Stimulated activated CD8-positive, alpha-beta memory T cell treated with anti-CD3 and anti-CD28 coated beads, Interleukin-12 subunit alpha, Interleukin-12 subunit beta, amount 100 ng/mL, for 24 hours (primary cell): ENCODE measurements at regions not wholly inside any gene's neighbourhood (a gene's known extent, or its start where the extent isn't known, plus 50 kb on each side); places are given as distances from the start of the nearest gene placed in this dataset.
"Not testable (repeated sequence)": the region's sequence is repeated elsewhere in the genome, so short reads cannot be mapped to it uniquely, and the experiment has no call there.

ENCODE experiments used
- DNase-seq: peaks from one replicate; pipeline ENCODE4 v3.0.0-alpha.2; 2020; ENCODE audit errors: extremely low read depth

DNA sequence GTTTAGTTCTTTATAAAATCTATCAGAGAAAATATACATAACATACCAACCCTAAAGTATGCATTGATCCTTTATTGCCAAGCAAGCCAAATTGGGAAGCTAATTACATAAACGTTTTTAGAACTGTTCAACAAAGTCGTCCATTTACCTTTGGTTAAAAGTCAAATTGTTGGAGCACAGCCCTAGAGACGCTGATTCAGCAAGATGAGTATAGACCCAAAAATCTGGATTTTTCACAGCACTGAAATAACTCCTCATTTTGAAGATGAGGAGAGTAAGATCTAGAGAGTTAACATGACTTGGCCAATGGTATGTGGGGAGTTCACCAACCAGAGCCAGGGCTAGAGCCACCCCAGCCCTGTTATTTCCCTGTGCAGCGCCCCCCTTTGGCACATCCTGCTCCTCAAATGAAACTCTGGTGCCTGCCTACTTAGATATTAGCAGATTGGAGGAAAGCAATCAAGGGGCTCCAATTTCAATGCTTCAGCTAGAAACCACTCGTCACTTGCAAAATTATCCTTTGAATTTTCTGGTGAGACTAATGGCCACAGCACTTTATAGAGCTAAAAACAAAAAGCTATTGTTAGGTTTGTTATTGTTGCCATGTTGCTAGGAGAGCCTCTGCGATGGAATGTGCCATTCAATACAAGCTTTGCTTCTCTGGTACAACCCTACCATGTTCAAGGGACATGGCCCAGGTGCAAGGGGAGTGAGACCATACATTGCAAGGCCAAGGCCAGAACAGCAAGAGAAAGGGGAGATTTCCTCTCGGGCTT lies 132.6 kb upstream of the ZEB1 start:
- no peak for DNase-seq

DNA sequence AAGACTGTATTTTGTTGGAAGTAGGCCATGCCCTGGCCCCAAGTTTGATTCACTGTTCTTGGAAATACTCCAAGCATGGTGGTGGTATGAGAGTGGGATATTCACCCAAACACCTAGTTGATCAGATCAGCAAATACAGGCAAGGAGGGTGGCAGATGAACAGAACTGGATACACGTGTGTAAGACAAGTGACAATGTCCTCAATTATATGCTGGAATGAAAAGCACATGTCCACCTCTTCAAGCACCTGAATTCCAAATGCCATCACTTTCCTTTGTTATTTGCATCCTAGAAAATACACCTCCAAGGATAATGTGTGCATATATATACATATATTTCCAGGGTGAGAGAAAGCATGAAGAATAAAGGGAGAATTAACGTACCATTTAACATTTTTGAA lies 131.8 kb upstream of the ZEB1 start:
- no peak for DNase-seq

DNA sequence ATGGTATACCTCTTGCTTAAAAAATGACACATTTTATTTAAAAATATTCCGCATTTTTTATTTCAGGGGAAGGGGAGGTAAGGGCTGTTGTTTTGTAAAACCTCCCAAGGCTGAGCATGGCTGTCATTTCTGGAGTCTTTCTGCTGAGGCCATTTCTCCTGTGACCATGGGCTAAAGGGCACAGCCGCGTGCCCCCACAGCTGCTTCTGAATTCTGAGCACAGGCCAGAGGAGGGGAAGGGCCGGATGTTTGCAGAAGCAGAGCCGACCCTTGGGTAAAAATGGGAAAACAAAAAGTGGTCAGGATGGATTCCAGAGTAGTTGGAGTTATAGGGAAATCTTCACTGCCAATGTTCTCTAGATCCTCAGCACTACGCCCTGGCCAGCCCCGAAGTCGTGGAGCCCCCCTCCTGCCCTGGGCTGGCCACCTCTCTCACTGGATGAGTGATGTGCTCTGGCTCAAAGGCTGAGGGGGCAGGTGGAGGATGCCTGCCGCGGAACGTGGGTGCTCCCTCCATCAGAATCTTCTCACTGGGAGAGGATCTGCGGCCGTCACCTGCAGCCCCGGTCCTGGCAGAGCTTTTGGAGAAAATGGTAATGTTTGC lies 131.3 kb upstream of the ZEB1 start:
- no peak for DNase-seq

DNA sequence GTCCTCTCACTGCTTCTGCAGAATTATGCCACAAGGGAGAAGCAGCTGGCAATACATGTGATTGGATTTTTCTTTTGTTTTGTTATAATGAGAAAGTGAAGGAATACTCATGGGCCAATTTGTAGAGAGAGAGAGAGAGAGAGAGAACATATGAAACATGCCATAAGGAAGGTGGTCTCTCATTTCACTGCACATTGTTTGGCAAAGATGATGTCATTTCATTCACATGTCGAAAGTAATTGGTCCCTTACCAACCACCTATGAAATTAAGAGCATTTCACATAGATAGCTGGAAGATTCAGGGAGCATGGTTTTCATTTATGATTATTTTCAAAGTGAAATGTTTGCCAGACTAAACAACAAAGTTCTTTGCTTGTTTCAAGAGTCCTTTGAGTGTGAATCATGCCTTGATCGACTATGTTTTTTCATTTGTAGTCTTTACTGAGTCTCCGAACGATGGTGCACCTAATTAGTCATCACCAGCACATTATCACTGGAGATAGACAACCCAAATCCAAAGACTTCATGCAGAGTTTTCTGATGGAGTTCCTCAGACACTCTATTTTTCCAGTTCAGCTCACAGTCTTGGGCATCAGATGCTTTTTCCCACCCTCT lies 130.1 kb upstream of the ZEB1 start:
- DNase-seq = no peak

DNA sequence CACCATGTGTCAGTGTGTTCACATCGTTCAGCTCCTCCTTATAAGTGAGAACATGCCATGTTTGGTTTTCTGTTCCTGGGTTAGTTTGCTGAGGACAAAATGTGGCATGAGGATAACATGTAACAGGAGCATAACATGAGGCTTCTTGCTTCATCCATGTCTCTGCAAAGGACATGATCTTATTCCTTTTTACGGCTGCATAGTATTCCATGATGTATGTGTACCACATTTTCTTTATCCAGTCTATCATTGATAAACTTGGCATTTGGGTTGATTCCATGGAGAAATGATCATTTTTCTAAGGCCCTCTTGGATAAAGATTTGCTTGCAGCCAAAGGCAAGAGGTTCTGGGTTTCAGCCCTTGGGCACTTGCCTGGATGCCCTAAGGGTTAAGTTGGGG lies 128.5 kb upstream of the ZEB1 start:
- DNase-seq = no peak

DNA sequence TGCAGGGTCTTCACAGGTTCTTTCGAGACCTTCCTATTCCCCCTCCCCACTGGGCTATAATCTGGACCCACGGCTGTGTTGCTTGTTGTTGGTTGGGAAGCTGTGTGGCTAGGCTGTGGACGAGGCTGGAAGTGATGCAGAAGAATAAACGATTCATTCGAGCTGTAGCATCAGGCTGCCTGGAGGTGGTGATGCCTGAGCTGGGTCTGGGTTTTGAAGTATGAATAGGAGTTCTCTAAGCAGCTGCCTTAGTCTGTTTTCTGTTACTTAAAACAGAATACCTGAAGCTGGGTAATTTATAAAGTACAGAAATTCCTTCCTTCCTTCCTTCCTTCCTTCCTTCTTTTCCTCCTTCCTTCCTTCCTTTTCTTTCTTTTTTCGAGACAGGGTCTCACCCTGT lies 126.5 kb upstream of the ZEB1 start:
- no peak for DNase-seq

DNA sequence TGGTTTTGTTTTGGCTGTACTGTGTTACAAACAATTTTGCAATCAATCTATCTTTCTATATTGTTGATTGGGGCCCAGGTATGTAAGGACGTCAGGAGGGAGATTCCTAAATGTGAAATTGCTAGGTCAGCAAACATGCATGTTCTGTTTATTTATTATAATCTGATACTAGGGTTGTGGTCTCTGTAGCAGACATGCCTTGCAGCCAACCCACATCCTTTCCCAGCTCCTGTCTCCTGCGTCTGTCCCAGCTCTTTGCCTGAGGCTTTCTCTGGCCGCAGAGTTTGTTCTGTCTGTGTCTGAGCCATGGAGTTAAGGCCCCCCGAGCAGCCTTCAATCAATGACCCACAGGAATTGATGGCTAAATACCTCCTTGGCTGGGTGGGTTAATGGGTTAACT lies 124.0 kb upstream of the ZEB1 start:
- no peak for DNase-seq

DNA sequence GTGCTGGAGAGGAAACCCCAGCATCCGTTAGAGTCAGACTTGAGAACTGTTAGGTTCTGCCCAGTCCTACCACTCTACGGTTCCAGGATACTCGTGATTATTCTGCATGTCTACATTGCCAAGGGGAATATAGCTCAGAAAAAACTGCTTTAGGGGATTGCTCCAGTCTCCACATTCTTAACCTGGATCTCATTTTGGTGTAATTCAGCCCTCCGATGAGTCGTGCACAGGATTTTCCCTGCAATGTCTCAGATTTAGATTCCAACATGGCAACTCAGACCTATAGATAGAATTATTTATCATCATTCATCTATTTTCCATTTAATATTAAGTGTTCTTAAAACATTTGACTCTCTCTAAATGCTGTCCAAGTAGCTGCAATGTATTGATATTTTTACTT lies 121.1 kb upstream of the ZEB1 start:
- no peak for DNase-seq

DNA sequence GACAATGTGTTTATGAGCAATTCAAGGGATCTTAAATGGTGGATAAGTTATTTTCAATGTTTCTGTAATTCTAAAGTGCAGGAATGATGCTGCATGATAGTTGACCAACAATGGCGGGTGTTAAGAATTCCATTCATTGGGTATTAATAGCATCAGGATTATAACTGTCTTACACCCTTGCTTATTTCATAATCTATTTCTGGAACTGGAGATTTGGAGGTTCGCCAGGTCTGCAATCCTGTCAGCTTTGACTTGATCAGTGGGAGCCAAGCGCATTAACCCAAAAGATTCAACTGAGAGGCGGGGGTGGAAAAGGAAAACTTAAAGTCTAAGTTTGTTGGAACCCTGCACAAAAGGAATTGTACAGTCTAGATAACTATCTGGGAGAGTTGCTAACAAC lies 114.9 kb upstream of the ZEB1 start:
- DNase-seq = no peak

DNA sequence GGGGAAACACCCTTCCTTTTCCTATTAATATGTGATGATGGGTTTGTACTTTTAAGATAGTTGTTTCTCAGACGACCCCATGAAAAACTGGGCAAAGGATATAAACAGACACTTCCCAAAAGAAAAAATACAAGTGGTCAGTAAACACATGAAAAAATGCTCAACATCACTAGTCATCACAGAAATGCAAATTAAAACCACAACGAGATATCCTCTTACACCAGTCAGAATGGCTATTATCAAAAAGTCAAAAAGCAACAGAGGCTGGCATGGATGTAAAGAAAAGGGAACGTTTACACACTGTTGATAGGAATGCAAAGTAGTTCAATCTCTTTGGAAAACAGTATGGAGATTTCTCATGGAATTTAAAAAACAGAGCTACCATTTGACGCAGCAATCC lies 111.4 kb upstream of the ZEB1 start:
- no peak for DNase-seq

DNA sequence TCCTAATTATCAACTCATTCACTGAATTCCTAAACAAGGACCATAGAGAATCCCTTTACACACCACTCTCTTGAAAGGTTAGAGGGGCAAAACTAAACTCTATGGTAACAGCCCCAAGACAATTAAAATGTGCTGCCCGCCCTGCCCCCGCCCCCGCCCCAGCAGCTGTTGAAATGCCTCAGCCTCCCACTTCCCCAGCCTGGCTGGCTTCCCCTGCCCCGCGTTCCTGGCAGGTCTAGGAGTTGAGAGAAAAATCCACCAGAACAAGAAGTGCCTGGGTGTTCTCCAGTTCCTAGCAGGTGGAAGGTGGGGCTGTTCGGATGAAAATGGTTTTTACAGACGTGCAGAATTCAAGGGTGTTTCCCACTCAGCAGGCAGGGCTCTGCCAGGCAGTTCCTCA lies 109.5 kb upstream of the ZEB1 start:
- DNase-seq = no peak

DNA sequence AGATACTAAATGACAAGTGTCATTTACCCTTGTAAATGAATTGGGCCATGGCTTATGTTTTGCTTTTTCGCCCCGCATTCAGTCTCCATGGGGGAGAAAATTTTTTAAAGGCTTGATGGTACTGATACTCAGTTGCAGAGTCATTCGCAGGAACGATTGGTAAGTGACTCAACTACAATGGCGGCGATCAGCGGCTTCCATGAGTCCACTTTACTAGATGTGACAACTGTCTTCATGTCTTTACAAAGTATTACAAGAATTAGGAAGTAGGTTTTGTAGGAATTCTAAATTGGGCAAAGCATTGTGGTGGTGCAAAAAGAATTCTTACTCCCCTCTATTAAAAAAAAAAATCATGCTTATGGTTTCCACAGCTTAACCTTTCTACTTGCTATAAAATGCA lies 108.8 kb upstream of the ZEB1 start:
- no peak for DNase-seq

DNA sequence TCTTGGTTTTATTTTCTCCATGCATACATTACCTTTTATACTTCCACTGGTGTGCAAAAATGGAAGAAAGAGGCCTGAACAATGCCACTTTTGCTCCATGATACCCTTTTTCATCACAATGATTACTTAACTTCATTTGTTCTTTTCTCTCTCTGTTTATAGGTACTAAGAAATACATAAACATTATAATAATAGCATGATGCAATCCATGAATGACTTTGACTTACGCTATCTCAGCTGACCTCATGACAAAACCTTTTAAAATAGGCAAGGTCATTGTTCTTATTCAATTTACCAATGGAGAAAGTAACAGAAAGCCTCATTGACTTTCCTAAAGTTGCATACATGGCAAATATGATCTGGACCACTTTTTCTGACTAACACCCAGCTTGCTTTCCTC lies 105.1 kb upstream of the ZEB1 start:
- no peak for DNase-seq

DNA sequence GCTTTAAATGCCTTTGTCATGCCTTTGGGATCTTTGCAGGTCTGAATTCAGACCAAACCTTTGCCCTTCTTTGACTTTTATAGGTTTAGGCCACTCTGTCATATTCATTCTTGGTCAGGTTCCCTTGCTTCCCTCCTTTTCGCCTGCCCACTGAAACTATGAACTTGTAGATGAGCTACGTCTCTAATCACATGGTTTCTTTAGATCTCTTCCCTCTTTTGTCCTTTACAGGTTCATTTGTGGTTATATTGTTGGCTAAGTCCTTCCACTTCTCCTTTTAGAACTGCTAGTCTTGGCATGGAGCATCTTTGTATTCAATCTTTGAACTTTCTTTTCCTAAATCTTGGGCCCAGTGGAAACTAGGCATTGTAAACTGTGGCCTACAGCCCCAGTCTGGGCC lies 104.0 kb upstream of the ZEB1 start:
- no peak for DNase-seq

DNA sequence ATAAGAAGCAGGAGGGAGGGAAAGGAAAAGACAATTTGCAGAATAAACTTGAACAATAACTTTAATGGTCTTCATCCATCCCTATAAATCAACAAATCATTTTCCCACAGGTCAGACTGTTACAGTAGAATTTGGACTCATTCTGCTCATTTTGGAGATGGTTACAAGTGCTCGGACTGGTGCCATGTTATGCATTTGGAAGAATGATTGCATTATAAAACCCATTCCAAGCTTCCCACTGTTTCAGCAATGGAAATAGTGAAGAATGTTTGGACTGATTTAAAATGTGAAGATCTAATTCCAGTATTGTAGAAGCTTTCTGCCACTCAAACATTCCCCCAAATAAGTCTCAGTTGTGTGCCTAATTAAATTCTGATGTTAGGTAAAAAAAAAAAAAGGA lies 99.7 kb upstream of the ZEB1 start:
- no peak for DNase-seq

DNA sequence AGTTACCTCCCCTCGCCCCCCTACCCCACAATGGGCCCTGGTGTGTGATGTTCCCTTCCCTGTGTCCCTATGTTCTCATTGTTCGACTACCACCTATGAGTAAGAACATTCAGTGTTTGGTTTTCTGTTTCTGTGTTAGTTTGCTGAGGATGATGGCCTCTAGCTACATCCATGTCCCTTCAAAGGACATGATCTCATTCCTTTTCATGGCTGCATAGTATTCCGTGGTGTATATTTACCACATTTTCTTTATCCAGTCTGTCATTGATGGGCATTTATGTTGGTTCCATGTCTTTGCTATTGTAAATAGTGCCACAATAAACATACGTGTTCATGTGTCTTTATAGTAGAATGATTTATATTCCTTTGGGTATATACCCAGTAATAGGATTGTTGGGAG lies 90.2 kb upstream of the ZEB1 start:
- DNase-seq = not testable (repeated sequence)

DNA sequence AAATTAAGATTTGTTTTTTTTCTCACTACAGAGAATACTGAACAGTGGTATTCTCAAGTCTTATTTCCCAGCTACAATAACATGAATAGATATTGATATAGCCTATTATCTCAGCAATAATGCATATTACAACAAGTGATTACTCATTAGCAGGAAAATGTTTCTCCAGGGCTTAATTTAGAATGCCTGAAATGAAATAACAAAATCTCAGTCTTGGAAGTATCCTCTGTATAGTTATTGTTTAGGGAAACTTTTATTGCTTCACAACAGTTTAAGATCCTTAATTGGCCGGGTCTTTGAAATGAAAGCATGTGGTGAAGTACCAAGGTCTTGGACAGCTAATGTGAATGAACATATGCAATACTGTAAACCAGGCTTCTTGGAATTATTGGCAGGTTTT lies 79.1 kb upstream of the ZEB1 start:
- DNase-seq = no peak

DNA sequence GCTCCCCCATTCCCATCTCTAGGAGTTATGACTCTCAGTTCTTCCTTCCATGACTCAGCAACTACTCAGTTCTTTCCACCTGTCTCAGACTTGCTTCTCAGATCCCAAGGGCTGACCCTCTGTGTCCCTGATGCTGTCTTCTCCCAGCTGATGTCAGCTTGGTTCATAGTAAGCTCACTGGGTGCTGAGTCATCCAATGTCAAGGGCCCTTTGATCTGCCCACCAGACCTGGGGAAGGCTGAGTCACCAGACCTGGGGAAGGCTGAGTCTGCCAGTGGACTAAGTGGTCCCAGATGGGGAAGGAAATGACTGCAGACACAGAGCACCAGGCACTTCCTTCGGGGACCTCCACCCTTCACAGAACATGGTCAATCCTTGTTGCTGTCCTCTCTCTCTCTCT lies 76.1 kb upstream of the ZEB1 start:
- DNase-seq = peak; percentile 19

DNA sequence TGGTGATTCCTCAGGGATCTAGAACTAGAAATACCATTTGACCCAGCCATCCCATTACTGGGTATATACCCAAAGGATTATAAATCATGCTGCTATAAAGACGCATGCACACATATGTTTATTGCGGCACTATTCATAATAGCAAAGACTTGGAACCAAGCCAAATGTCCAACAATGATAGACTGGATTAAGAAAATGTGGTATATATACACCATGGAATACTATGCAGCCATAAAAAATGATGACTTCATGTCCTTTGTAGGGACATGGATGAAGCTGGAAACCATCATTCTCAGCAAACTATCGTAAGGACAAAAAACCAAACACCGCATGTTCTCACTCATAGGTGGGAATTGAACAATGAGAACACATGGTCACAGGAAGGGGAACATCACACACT lies 67.9 kb upstream of the ZEB1 start:
- DNase-seq = not testable (repeated sequence)

DNA sequence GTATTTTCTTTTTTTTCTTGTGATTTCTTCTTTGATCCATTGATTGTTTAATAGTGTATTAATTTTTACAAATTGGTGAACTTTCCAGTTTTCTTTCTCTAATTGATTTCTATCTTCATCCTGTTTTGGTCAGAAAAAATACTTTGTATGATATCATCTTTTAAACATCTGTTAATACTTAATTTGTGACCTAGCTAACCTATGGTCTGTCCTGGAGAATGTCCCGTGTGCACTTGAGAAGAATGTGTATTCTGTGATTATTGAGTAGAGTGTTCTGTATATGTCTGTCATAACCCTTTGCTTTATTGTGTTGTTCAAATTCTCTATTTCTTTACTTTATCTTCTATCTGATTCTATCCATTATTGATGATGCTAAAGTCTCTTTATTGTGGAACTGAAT lies 65.8 kb upstream of the ZEB1 start:
- DNase-seq = no peak

DNA sequence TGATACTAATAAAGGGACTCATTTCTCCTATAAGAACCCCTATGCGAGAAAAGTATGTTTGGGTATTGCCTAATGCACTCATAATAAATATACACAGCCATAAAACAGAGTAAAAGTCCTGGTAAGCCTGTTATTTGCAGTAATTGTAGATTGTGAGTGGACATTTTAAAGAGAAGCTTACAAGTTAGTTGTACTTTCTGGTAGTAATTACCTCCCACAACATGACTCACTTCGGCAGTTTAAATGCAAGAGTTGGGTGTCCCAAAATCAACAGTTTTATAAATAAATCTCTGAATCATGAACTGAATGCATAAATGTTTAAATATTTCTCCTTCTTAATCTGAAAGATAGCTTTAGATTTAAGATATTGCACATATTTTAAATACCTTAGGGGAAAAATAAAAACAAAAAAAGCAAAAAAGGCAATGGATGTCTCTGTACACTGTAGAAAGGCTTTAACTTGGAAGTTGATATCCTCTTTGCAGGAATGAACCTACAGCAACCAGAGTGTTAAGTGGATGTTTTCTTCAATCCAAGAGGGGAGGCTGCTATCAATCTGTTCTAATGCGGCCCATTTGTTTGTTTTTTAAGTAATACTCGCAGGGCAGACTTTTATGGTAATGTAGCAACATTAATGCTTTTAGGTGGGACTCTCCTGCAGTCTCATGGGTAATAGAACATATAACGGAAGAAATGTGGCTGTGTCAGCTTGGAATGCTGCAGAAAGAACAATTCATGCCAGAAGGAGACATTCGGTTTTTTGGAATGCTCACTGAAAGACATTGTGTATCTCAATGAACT lies 57.3 kb upstream of the ZEB1 start:
- DNase-seq = no peak

DNA sequence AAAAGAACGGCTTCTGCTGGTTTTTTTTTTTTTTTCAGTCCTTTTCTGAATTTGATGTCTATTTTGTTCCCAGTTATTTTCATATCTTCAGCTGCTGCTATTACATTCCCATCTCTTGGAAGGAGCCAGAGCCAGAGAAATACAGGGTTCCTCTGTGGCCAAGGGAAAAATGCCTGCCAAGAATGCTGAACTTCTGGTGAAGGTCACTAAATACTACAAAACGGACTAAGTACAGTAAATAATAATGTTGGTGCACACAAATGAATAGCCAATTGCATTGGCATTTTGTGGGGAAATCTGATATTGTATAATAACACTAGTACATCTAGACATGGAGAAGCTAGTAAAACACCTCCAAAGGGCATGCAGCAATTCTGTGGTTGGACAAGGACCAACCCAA lies 56.3 kb upstream of the ZEB1 start:
- no peak for DNase-seq

DNA sequence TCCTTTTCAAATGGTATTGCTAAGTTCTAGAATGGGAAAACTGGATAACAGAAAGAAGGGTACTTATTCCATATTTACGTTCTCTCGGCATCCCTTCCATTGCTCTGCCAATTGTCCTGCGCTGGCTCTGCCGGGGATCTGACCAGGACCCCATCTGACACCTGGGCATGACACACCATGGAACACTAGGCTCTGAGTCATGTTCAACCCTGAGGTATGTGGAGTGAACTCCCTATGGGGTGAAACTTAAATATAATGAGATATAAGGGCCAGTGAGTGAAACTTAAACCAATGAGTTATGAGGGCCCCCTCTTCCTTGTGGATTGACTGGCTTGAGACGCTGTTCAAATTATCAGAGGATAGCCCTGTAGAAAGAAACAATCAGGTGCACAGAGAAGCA lies 55.1 kb upstream of the ZEB1 start:
- DNase-seq = no peak
